H1 (cell line): ENCODE measurements at regions not wholly inside any gene's neighbourhood (a gene's known extent, or its start where the extent isn't known, plus 50 kb on each side); places are given as distances from the start of the nearest gene placed in this dataset.

Experiments used
- CTCF ChIA-PET: fragments of 300-600 bp; sonication (Branson Sonifier 250); formaldehyde crosslinking; loops from one replicate; lab custom pipeline; 2021; ENCODE audit not compliant: partially characterized antibody; lab: Charles Lee
- POLR2A ChIA-PET: fragments of 300-600 bp; sonication (Branson Sonifier 250); formaldehyde crosslinking; loops from one replicate; lab custom pipeline; 2021; ENCODE audit warnings: inconsistent platforms; ENCODE audit not compliant: partially characterized antibody; lab: Charles Lee
- DNase-seq, 2 experiments: peaks; one replicate each; pipeline versions ENCODE4 v3.0.0 to v3.0.0-alpha.2; 2010 to 2022; ENCODE audit warnings: low spot score in 2 of 2, low read depth in 1 of 2, mixed read lengths in 1 of 2
- FAIRE-seq: peaks from 2 replicates; lab custom pipeline; 2011; peaks lifted over from hg19 to GRCh38; lab: Jason Lieb, UNC
- H2AFZ ChIP-seq: 2 replicates; pipeline ENCODE4 v1.8.1; 2012; ENCODE audit warnings: low read length, inconsistent platforms
- H2AK5ac ChIP-seq: 2 replicates; pipeline ENCODE4 v1.6.1; 2013; ENCODE audit warnings: low read depth, low read length
- H2BK120ac ChIP-seq: replicated peaks from 2 replicates; pipeline ENCODE3; 2013; ENCODE audit warnings: low read depth, low read length, inconsistent platforms
- H2BK12ac ChIP-seq: 2 replicates; pipeline ENCODE4 v1.6.1; 2013; ENCODE audit warnings: low read depth, low read length
- H2BK15ac ChIP-seq: 2 replicates; pipeline ENCODE4 v1.6.1; 2013; ENCODE audit warnings: low read length
- H2BK20ac ChIP-seq: 2 replicates; pipeline ENCODE4 v1.6.1; 2013; ENCODE audit warnings: low read length
- H2BK5ac ChIP-seq: 2 replicates; pipeline ENCODE4 v1.6.1; 2013; ENCODE audit warnings: low read depth, low read length
- H3K14ac ChIP-seq: 2 replicates; pipeline ENCODE4 v1.6.1; 2013; ENCODE audit warnings: inconsistent platforms; ENCODE audit not compliant: insufficient read length
- H3K18ac ChIP-seq: 2 replicates; pipeline ENCODE4 v1.6.1; 2013; ENCODE audit warnings: low read length; ENCODE audit errors: extremely low read depth
- H3K23ac ChIP-seq: 2 replicates; pipeline ENCODE4 v1.6.1; 2013; ENCODE audit warnings: inconsistent platforms; ENCODE audit not compliant: insufficient read length
- H3K23me2 ChIP-seq: 2 replicates; pipeline ENCODE4 v1.6.1; 2013; ENCODE audit warnings: low read depth, low read length
- H3K27ac ChIP-seq: 2 replicates; pipeline ENCODE4 v1.6.1; 2011; ENCODE audit warnings: low read depth, low read length, inconsistent platforms
- H3K27me3 ChIP-seq, 4 experiments: replicated peaks in 1 of 4; 1 replicate in 1 of 4; 2 replicates in 3 of 4; pipeline versions ENCODE4 v1.6.1 to v1.8.1; 2011 to 2013; ENCODE audit warnings: low read length in 3 of 4, mild to moderate bottlenecking in 3 of 4, inconsistent platforms in 2 of 4, mixed read lengths in 2 of 4, moderate library complexity in 1 of 4; ENCODE audit not compliant: control insufficient read depth in 3 of 4, insufficient read depth in 3 of 4; ENCODE audit errors: extremely low read depth in 1 of 4
- H3K36me3 ChIP-seq, 4 experiments: 2 replicates each; pipeline versions ENCODE4 v1.6.1 to v1.8.1; 2011 to 2013; ENCODE audit warnings: mild to moderate bottlenecking in 4 of 4, low read length in 3 of 4, moderate library complexity in 2 of 4, control low read depth in 1 of 4, inconsistent platforms in 1 of 4; ENCODE audit not compliant: insufficient read depth in 4 of 4, control insufficient read depth in 2 of 4
- H3K4ac ChIP-seq: replicated peaks from 2 replicates; pipeline ENCODE3; 2013; ENCODE audit warnings: low read length, low read depth, mixed read lengths, inconsistent platforms; ENCODE audit not compliant: insufficient read length
- H3K4me1 ChIP-seq, 4 experiments: replicated peaks in 1 of 4; 1 replicate in 1 of 4; 2 replicates in 3 of 4; pipeline versions ENCODE4 v1.6.1 to v1.8.1; 2011 to 2013; ENCODE audit warnings: low read length in 3 of 4, inconsistent platforms in 2 of 4, mixed read lengths in 1 of 4; ENCODE audit not compliant: insufficient read depth in 4 of 4, control insufficient read depth in 3 of 4
- H3K4me2 ChIP-seq, 2 experiments: 2 replicates each; pipeline versions ENCODE4 v1.6.1 to v1.8.1; 2011 to 2013; ENCODE audit warnings: low read depth in 2 of 2, low read length in 2 of 2, control low read depth in 1 of 2, inconsistent platforms in 1 of 2, mild to moderate bottlenecking in 1 of 2; ENCODE audit not compliant: insufficient read depth in 1 of 2
- H3K4me3 ChIP-seq, 4 experiments: fragments of 200-600, 300-600 bp in 1 of 4; sonication (generic), shearing (Covaris generic), sonication (Bioruptor Twin) in 1 of 4; 2 replicates each; pipeline versions ENCODE4 v1.5.1 to v1.8.1; 2011 to 2016; ENCODE audit warnings: low read length in 4 of 4, low read depth in 3 of 4, control low read depth in 2 of 4, inconsistent platforms in 2 of 4, mild to moderate bottlenecking in 2 of 4, mixed read lengths in 1 of 4, moderate library complexity in 1 of 4; ENCODE audit not compliant: insufficient read depth in 2 of 4; ENCODE audit errors: extremely low read depth in 1 of 4
- H3K56ac ChIP-seq: replicated peaks from 2 replicates; pipeline ENCODE3; 2013; ENCODE audit warnings: low read depth, mild to moderate bottlenecking, mixed read lengths, low read length, inconsistent platforms; ENCODE audit not compliant: insufficient read length
- H3K79me1 ChIP-seq: 2 replicates; pipeline ENCODE4 v1.6.1; 2013; ENCODE audit warnings: low read depth, low read length, control low read depth
- H3K79me2 ChIP-seq, 2 experiments: 2 replicates each; pipeline versions ENCODE4 v1.6.1 to v1.8.1; 2012 to 2013; ENCODE audit warnings: low read length in 2 of 2, mild to moderate bottlenecking in 2 of 2, inconsistent platforms in 1 of 2; ENCODE audit not compliant: insufficient read depth in 2 of 2, control insufficient read depth in 1 of 2
- H3K9ac ChIP-seq, 4 experiments: replicated peaks in 1 of 4; 1 replicate in 1 of 4; 2 replicates in 3 of 4; pipeline versions ENCODE4 v1.6.1 to v1.8.1; 2011 to 2013; ENCODE audit warnings: low read depth in 3 of 4, low read length in 3 of 4, control low read depth in 2 of 4, mild to moderate bottlenecking in 2 of 4, moderate library complexity in 2 of 4, inconsistent platforms in 1 of 4; ENCODE audit errors: extremely low read depth in 1 of 4
- H3K9me3 ChIP-seq, 2 experiments: 2 replicates each; pipeline versions ENCODE4 v1.6.1 to v1.8.1; 2012 to 2013; ENCODE audit warnings: mild to moderate bottlenecking in 2 of 2, moderate library complexity in 2 of 2, control low read depth in 1 of 2, inconsistent platforms in 1 of 2, low read depth in 1 of 2, low read length in 1 of 2, mixed read lengths in 1 of 2; ENCODE audit not compliant: insufficient read depth in 2 of 2
- H4K20me1 ChIP-seq, 2 experiments: replicated peaks in 1 of 2; 2 replicates each; pipeline versions ENCODE3 to v1.8.1; 2011 to 2013; ENCODE audit warnings: inconsistent platforms in 2 of 2, low read length in 2 of 2, mild to moderate bottlenecking in 1 of 2; ENCODE audit not compliant: insufficient read depth in 2 of 2, control insufficient read depth in 1 of 2
- H4K5ac ChIP-seq: 2 replicates; pipeline ENCODE4 v1.6.1; 2013; ENCODE audit warnings: low read length, low read depth, mixed read lengths, inconsistent platforms; ENCODE audit not compliant: insufficient read length
- H4K8ac ChIP-seq: 2 replicates; pipeline ENCODE4 v1.8.0; 2013; ENCODE audit warnings: mild to moderate bottlenecking, moderate library complexity, low read length, inconsistent platforms; ENCODE audit not compliant: insufficient read depth; ENCODE audit errors: extremely low read depth
- H4K91ac ChIP-seq: replicated peaks from 2 replicates; pipeline ENCODE3; 2013; ENCODE audit warnings: low read length, mixed read lengths, inconsistent platforms; ENCODE audit not compliant: insufficient read length
- HDAC2 ChIP-seq, 2 experiments: fragments of 300-600 bp in 1 of 2; sonication (generic) in 1 of 2; IDR thresholded peaks; 2 replicates each; pipeline ENCODE4 v1.6.1; 2011 to 2012; ENCODE audit warnings: low read depth in 2 of 2, low read length in 2 of 2, mild to moderate bottlenecking in 2 of 2, moderate library complexity in 2 of 2, borderline replicate concordance in 1 of 2, inconsistent platforms in 1 of 2
- SUZ12 ChIP-seq: fragments of 200-600 bp; sonication (generic); IDR thresholded peaks from 2 replicates; pipeline ENCODE4 v1.6.1; 2012; ENCODE audit warnings: mild to moderate bottlenecking, inconsistent platforms, low read length, moderate library complexity, mixed read lengths
- YY1 ChIP-seq: IDR thresholded peaks from 2 replicates; pipeline ENCODE4 v1.6.1; 2011; ENCODE audit warnings: low read depth, mild to moderate bottlenecking, low read length

DNA sequence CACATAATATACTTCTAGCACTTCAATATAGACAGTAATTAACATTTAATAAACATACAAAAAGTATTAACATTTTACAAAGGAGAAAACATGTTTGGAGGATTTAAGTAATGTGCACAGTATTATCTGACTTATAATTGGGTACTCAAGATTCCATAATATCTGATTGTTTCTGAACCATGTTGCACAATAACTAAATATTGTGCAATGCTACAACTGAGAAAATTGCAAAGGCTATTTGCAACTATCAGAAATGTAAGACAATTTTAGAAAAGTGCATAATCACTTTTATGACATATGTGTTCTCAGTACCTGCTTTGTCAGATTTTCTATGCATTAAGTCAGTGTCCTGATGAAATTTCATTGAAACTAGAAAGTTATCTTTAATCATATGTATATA lies 934.6 kb downstream of the SOCS6 start:
- Histone ChIP-seq H3K4ac (no peak overlapping the region), H4K91ac (no peak overlapping the region), H3K79me2 (no peaks in the 10 kb centered on the region), H2BK12ac (no peak overlapping the region), H4K8ac (no peak overlapping the region), H3K23ac (no peak overlapping the region), H2BK20ac (no peak overlapping the region)
- no peak for FAIRE-seq
- TF ChIP-seq SUZ12 = no peak
- no peak for TF ChIP-seq HDAC2 (IDR thresholded peaks at IDR 0.05; ENCODE audit: borderline replicate concordance in 1 of 2, low read depth in 2 of 2, low read length in 2 of 2)
- no peak for TF ChIP-seq YY1
- TF ChIP-seq, all 59 proteins: peak for 0
- H3K14ac ChIP-seq = no peak overlapping the region
- no peak overlapping the region for H3K18ac ChIP-seq
- H3K79me1 ChIP-seq = no peaks in the 10 kb centered on the region
- H3K4me2 ChIP-seq = no peak overlapping the region
- H3K27me3 ChIP-seq = no peaks in the 10 kb centered on the region
- no peaks in the 10 kb centered on the region for H3K36me3 ChIP-seq
- H2BK15ac ChIP-seq = no peak overlapping the region
- no peak overlapping the region for H3K4me3 ChIP-seq
- no peaks in the 10 kb centered on the region for H3K4me1 ChIP-seq
- CTCF ChIA-PET = no interaction called here
- H2AK5ac ChIP-seq = no peak overlapping the region
- H3K9me3 ChIP-seq = peaks cover 58 to 71% of the 10 kb centered on the region in 2 experiments
- H3K9ac ChIP-seq = no peak overlapping the region
- no peak overlapping the region for H3K56ac ChIP-seq
- POLR2A ChIA-PET = no interaction called here
- H2AFZ ChIP-seq = no peak overlapping the region
- H4K5ac ChIP-seq = no peak overlapping the region
- H2BK5ac ChIP-seq = no peak overlapping the region
- no peaks in the 10 kb centered on the region for H4K20me1 ChIP-seq
- DNase-seq = no peak
- H3K23me2 ChIP-seq = no peaks in the 10 kb centered on the region
- no peak overlapping the region for H2BK120ac ChIP-seq
- no peak overlapping the region for H3K27ac ChIP-seq
